GM12878 (cell line): ENCODE measurements at regions not wholly inside any gene's neighbourhood (a gene's known extent, or its start where the extent isn't known, plus 50 kb on each side); places are given as distances from the start of the nearest gene placed in this dataset.

Experiments
- ATAC-seq: fragments of 200-7000 bp; cut with Tn5 transposase; 3 replicates; pipeline ENCODE4 v1.9.1; 2020; ENCODE audit warnings: mild to moderate bottlenecking, moderate library complexity
- BruUV-seq: library from RNA; stranded (reverse); fragments of 400-500 nt; replicated peaks from 2 replicates; lab custom pipeline; 2021; lab: Mats Ljungman, UMichigan
- CTCF ChIA-PET: fragments of 300-600 bp; sonication (Branson Sonifier 250); formaldehyde crosslinking; extraction: SDS; loops from one replicate; lab custom pipeline; 2021; ENCODE audit warnings: inconsistent platforms; lab: Yijun Ruan, JAX
- POLR2A ChIA-PET: fragments of 350-600 bp; formaldehyde crosslinking; extraction: SDS; loops from one replicate; lab custom pipeline; 2021; ENCODE audit warnings: inconsistent platforms; lab: Charles Lee
- RAD21 ChIA-PET: fragments of 300-600 bp; sonication (Branson Sonifier 250); formaldehyde crosslinking; loops from one replicate; lab custom pipeline; 2023; ENCODE audit warnings: antibody characterized with exemption; ENCODE audit not compliant: unreplicated experiment; lab: Charles Lee
- SMC1A ChIA-PET: fragments of 300-600 bp; sonication (Branson Sonifier 250); formaldehyde crosslinking; loops from one replicate; lab custom pipeline; 2023; ENCODE audit not compliant: unreplicated experiment, uncharacterized antibody; lab: Charles Lee
- DNase-seq: peaks from one replicate; pipeline ENCODE4 v3.0.0-alpha.2; 2011; ENCODE audit warnings: low read depth, low spot score
- FAIRE-seq: peaks from 3 replicates; lab custom pipeline; 2011; peaks lifted over from hg19 to GRCh38; lab: Jason Lieb, UNC
- H2AFZ ChIP-seq: 2 replicates; pipeline ENCODE4 v1.6.0; 2011; ENCODE audit warnings: low read depth, low read length, control low read depth; ENCODE audit not compliant: control insufficient read depth
- H3K27ac ChIP-seq: 2 replicates; pipeline ENCODE4 v1.5.1; 2011; ENCODE audit warnings: control low read depth; ENCODE audit not compliant: control insufficient read depth, insufficient read depth
- H3K27me3 ChIP-seq, 2 experiments: replicated peaks in 1 of 2; 2 replicates each; pipeline versions ENCODE4 v1.6.0 to v1.6.1; 2011; ENCODE audit warnings: low read length in 1 of 2; ENCODE audit not compliant: control insufficient read depth in 2 of 2, insufficient read depth in 2 of 2
- H3K36me3 ChIP-seq, 2 experiments: 2 replicates each; pipeline ENCODE4 v1.5.1; 2011; ENCODE audit warnings: low read length in 1 of 2; ENCODE audit not compliant: control insufficient read depth in 2 of 2, insufficient read depth in 2 of 2
- H3K4me1 ChIP-seq: 2 replicates; pipeline ENCODE4 v1.6.1; 2011; ENCODE audit warnings: mild to moderate bottlenecking, low read length, moderate library complexity, mixed read lengths; ENCODE audit not compliant: control insufficient read depth, insufficient read depth
- H3K4me2 ChIP-seq: 2 replicates; pipeline ENCODE4 v1.6.0; 2011; ENCODE audit warnings: control low read depth; ENCODE audit not compliant: control insufficient read depth, insufficient read depth
- H3K4me3 ChIP-seq: fragments of 200-600 bp; sonication (generic); 2 replicates; pipeline ENCODE4 v1.5.1; 2016
- H3K79me2 ChIP-seq: 2 replicates; pipeline ENCODE4 v1.6.0; 2011; ENCODE audit warnings: low read length; ENCODE audit not compliant: control insufficient read depth, insufficient read depth
- H3K9ac ChIP-seq: 2 replicates; pipeline ENCODE4 v1.8.0; 2011; ENCODE audit warnings: low read length, control low read depth, mixed read lengths; ENCODE audit not compliant: control insufficient read depth, insufficient read depth
- H3K9me3 ChIP-seq: replicated peaks from 3 replicates; pipeline ENCODE4 v1.5.1; 2011; ENCODE audit warnings: mild to moderate bottlenecking, low read length; ENCODE audit not compliant: control insufficient read depth, insufficient read depth
- H4K20me1 ChIP-seq: 2 replicates; pipeline ENCODE4 v1.6.0; 2011; ENCODE audit not compliant: control insufficient read depth, insufficient read depth
- ATF7 ChIP-seq: fragments of 450-650 bp; IDR thresholded peaks from 2 replicates; pipeline ENCODE4 v1.6.1; 2016; ENCODE audit warnings: low read depth, mild to moderate bottlenecking
- FOXM1 ChIP-seq: IDR thresholded peaks from 2 replicates; pipeline ENCODE4 v1.6.1; 2012; ENCODE audit warnings: low read depth, mild to moderate bottlenecking, inconsistent platforms, low read length, moderate library complexity
- GATAD2B ChIP-seq: fragments of 450-650 bp; conservative IDR thresholded peaks from 2 replicates; pipeline ENCODE4 v1.6.1; 2017; ENCODE audit warnings: low read depth, mild to moderate bottlenecking, moderate library complexity
- IKZF1 ChIP-seq: fragments of 450-650 bp; conservative IDR thresholded peaks from 2 replicates; pipeline ENCODE4 v1.6.1; 2017; ENCODE audit warnings: antibody characterized with exemption, mild to moderate bottlenecking
- JUNB ChIP-seq: IDR thresholded peaks from 2 replicates; pipeline ENCODE4 v1.6.1; 2016; ENCODE audit warnings: antibody characterized with exemption, mild to moderate bottlenecking
- KAT2A ChIP-seq: conservative IDR thresholded peaks from 2 replicates; pipeline ENCODE4 v1.6.1; 2011; ENCODE audit warnings: low read depth, low read length; ENCODE audit not compliant: control insufficient read depth
- POLR2AphosphoS2 ChIP-seq: IDR thresholded peaks from 2 replicates; pipeline ENCODE4 v1.6.1; 2011; ENCODE audit warnings: low read depth, mild to moderate bottlenecking, low read length, improper control_type of control experiment, moderate library complexity
- POLR2AphosphoS5 ChIP-seq: IDR thresholded peaks from 2 replicates; pipeline ENCODE4 v1.6.1; 2011; ENCODE audit warnings: mild to moderate bottlenecking, low read length, inconsistent platforms
- RAD51 ChIP-seq: fragments of 450-650 bp; IDR thresholded peaks from 2 replicates; pipeline ENCODE4 v1.6.1; 2016; ENCODE audit warnings: moderate library complexity, mild to moderate bottlenecking, inconsistent platforms
- SREBF2 ChIP-seq: IDR thresholded peaks from 2 replicates; pipeline ENCODE4 v1.6.1; 2012; ENCODE audit warnings: mild to moderate bottlenecking, low read length
- TBL1XR1 ChIP-seq: IDR thresholded peaks from 2 replicates; pipeline ENCODE4 v1.6.1; 2012; ENCODE audit warnings: low read depth, low read length, improper control_type of control experiment
- YBX1 ChIP-seq: fragments of 450-650 bp; IDR thresholded peaks from 2 replicates; pipeline ENCODE4 v1.6.1; 2016; ENCODE audit warnings: antibody characterized with exemption
- WGBS: methylation state at CpG from one replicate; pipeline ENCODE4 v1.1.6; 2016; ENCODE audit warnings: low lambda C conversion rate; ENCODE audit not compliant: insufficient replicate concordance, insufficient coverage; ENCODE audit errors: missing lambda C conversion rate; 5-methylcytosine and 5-hydroxymethylcytosine counted together
- in situ Hi-C: fragments of 300-500 bp; cut with MboI; formaldehyde crosslinking; loops from 9 replicates; pipeline ENCODE4 v1.14.3; 2018; ENCODE audit warnings: mixed read lengths
- intact Hi-C: fragments of 100-400 bp; cut with micrococcal nuclease; formaldehyde crosslinking; loops from one replicate; pipeline ENCODE4 v1.14.2; 2022; ENCODE audit not compliant: unreplicated experiment
- TF ChIP-seq, protein P1 (sequence below): fragments of 450-650 bp; IDR thresholded peaks from 2 replicates; pipeline ENCODE4 v1.6.1; 2017; ENCODE audit warnings: mild to moderate bottlenecking
- TF ChIP-seq, protein P2 (sequence below): fragments of 450-650 bp; IDR thresholded peaks from 2 replicates; pipeline ENCODE4 v1.6.1; 2016; ENCODE audit warnings: mild to moderate bottlenecking
- TF ChIP-seq, protein P3 (sequence below): fragments of 450-650 bp; IDR thresholded peaks from 2 replicates; pipeline ENCODE4 v1.6.1; 2016; ENCODE audit warnings: mild to moderate bottlenecking
- TF ChIP-seq, protein P4 (sequence below): fragments of 150-350 bp; IDR thresholded peaks from 2 replicates; pipeline ENCODE4 v1.6.1; 2014; ENCODE audit warnings: mild to moderate bottlenecking, low read depth, low read length
- TF ChIP-seq, protein P5 (sequence below): fragments of 450-650 bp; IDR thresholded peaks from 2 replicates; pipeline ENCODE4 v1.6.1; 2017; ENCODE audit warnings: mild to moderate bottlenecking, moderate library complexity

DNA sequence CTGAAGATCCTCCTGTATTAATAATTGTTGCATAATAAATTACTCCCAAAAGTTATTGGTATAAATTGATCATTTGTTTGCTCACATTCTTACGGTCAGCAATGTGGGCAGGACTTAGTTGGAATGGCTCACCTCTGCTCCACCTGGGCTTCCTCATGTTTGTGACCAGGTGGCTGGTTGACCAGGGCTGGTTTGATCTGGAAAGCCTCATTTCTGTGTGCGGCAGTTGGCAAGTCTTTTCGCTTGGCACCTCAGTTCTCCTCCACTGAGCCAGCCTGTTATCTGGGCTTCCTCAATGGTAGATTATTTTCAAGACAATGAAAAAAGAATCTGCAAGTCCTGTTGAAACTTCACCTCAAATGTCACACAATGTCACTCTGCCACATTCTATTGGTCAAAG is 301.1 kb downstream of the TBL1XR1 start:
- ATAC-seq (no peak), FAIRE-seq (no peak), DNase-seq (no peak)
- BruUV-seq = no TSS peak
- H3K9ac ChIP-seq = no peak overlapping the region
- no peaks in the 10 kb centered on the region for H3K9me3 ChIP-seq
- ChIA-PET RAD21 (no interaction called here), CTCF (no interaction called here), SMC1A (no interaction called here), POLR2A (no interaction called here)
- 53% methylated on average over 3 of the region's 3 CpGs for WGBS
- no peak overlapping the region for H3K4me2 ChIP-seq
- H2AFZ ChIP-seq = no peak overlapping the region
- no peak overlapping the region for H3K4me3 ChIP-seq
- H3K36me3 ChIP-seq = no peaks in the 10 kb centered on the region
- H3K27ac ChIP-seq = no peak overlapping the region
- intact Hi-C loops (no loop called here), in situ Hi-C loops (no loop called here)
- H3K4me1 ChIP-seq = no peaks in the 10 kb centered on the region
- no peaks in the 10 kb centered on the region for H3K27me3 ChIP-seq
- H3K79me2 ChIP-seq = no peaks in the 10 kb centered on the region
- H4K20me1 ChIP-seq = no peaks in the 10 kb centered on the region
- TF ChIP-seq, protein P1, sequence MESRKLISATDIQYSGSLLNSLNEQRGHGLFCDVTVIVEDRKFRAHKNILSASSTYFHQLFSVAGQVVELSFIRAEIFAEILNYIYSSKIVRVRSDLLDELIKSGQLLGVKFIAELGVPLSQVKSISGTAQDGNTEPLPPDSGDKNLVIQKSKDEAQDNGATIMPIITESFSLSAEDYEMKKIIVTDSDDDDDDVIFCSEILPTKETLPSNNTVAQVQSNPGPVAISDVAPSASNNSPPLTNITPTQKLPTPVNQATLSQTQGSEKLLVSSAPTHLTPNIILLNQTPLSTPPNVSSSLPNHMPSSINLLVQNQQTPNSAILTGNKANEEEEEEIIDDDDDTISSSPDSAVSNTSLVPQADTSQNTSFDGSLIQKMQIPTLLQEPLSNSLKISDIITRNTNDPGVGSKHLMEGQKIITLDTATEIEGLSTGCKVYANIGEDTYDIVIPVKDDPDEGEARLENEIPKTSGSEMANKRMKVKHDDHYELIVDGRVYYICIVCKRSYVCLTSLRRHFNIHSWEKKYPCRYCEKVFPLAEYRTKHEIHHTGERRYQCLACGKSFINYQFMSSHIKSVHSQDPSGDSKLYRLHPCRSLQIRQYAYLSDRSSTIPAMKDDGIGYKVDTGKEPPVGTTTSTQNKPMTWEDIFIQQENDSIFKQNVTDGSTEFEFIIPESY = no peak
- TF ChIP-seq ATF7 (no peak), KAT2A (no peak), GATAD2B (no peak), TBL1XR1 (no peak), YBX1 (no peak), FOXM1 (no peak), POLR2AphosphoS2 (no peak), SREBF2 (no peak), POLR2AphosphoS5 (no peak), IKZF1 (no peak), JUNB (no peak), RAD51 (no peak)
- TF ChIP-seq, protein P2, sequence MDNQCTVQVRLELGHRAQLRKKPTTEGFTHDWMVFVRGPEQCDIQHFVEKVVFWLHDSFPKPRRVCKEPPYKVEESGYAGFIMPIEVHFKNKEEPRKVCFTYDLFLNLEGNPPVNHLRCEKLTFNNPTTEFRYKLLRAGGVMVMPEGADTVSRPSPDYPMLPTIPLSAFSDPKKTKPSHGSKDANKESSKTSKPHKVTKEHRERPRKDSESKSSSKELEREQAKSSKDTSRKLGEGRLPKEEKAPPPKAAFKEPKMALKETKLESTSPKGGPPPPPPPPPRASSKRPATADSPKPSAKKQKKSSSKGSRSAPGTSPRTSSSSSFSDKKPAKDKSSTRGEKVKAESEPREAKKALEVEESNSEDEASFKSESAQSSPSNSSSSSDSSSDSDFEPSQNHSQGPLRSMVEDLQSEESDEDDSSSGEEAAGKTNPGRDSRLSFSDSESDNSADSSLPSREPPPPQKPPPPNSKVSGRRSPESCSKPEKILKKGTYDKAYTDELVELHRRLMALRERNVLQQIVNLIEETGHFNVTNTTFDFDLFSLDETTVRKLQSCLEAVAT = no peak
- TF ChIP-seq, protein P3, sequence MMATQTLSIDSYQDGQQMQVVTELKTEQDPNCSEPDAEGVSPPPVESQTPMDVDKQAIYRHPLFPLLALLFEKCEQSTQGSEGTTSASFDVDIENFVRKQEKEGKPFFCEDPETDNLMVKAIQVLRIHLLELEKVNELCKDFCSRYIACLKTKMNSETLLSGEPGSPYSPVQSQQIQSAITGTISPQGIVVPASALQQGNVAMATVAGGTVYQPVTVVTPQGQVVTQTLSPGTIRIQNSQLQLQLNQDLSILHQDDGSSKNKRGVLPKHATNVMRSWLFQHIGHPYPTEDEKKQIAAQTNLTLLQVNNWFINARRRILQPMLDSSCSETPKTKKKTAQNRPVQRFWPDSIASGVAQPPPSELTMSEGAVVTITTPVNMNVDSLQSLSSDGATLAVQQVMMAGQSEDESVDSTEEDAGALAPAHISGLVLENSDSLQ = no peak
- TF ChIP-seq, protein P4, sequence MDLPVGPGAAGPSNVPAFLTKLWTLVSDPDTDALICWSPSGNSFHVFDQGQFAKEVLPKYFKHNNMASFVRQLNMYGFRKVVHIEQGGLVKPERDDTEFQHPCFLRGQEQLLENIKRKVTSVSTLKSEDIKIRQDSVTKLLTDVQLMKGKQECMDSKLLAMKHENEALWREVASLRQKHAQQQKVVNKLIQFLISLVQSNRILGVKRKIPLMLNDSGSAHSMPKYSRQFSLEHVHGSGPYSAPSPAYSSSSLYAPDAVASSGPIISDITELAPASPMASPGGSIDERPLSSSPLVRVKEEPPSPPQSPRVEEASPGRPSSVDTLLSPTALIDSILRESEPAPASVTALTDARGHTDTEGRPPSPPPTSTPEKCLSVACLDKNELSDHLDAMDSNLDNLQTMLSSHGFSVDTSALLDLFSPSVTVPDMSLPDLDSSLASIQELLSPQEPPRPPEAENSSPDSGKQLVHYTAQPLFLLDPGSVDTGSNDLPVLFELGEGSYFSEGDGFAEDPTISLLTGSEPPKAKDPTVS = no peak
- TF ChIP-seq, protein P5, sequence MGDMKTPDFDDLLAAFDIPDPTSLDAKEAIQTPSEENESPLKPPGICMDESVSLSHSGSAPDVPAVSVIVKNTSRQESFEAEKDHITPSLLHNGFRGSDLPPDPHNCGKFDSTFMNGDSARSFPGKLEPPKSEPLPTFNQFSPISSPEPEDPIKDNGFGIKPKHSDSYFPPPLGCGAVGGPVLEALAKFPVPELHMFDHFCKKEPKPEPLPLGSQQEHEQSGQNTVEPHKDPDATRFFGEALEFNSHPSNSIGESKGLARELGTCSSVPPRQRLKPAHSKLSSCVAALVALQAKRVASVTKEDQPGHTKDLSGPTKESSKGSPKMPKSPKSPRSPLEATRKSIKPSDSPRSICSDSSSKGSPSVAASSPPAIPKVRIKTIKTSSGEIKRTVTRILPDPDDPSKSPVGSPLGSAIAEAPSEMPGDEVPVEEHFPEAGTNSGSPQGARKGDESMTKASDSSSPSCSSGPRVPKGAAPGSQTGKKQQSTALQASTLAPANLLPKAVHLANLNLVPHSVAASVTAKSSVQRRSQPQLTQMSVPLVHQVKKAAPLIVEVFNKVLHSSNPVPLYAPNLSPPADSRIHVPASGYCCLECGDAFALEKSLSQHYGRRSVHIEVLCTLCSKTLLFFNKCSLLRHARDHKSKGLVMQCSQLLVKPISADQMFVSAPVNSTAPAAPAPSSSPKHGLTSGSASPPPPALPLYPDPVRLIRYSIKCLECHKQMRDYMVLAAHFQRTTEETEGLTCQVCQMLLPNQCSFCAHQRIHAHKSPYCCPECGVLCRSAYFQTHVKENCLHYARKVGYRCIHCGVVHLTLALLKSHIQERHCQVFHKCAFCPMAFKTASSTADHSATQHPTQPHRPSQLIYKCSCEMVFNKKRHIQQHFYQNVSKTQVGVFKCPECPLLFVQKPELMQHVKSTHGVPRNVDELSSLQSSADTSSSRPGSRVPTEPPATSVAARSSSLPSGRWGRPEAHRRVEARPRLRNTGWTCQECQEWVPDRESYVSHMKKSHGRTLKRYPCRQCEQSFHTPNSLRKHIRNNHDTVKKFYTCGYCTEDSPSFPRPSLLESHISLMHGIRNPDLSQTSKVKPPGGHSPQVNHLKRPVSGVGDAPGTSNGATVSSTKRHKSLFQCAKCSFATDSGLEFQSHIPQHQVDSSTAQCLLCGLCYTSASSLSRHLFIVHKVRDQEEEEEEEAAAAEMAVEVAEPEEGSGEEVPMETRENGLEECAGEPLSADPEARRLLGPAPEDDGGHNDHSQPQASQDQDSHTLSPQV = no peak
